GM18517 (cell line): ENCODE measurements at regions not wholly inside any gene's neighbourhood (a gene's known extent, or its start where the extent isn't known, plus 50 kb on each side); places are given as distances from the start of the nearest gene placed in this dataset.

Experiments used
- ATAC-seq: cut with Tn5 transposase; IDR thresholded peaks from one replicate; pipeline ENCODE4 v1.9.1; 2021; ENCODE audit warnings: mild to moderate bottlenecking, moderate library complexity; ENCODE audit not compliant: unreplicated experiment

DNA sequence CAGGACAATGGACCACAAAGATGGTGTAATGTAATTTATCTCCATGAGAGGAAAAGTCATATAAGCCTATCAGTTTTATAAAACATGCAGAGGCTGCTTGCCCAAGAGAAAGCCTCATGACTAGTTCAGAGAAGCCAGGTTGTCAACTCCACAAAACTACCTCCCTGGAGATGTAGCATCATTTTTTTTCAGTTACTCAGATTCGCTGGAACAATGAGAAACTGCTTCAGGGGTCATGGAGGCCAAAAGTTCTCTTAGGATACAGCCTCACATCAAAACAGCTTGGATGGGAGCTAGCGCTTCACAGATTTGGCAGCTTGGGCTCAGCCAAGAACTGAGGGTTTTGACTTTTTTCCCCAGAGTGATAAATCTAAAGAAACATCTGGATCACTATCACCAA is 263.5 kb downstream of the INSIG2 start:
- no peak for ATAC-seq

DNA sequence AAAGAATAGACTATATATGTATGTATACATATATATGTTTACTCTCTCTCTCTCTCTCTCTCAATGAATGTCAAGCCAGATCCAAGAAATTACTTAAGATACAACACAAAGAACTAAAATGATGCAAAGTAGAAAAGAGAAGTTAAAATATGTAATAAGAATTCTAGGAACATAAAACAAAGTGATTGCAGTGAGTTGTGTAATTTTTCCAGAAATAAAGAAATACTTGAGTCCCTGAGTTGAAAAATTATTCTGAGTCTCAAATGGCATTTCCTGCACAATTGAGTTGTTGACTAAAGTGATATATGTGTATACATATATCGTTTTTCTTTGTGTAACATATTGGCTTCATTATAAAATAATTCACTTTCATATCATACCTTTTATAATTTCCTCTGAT is 262.4 kb downstream of the INSIG2 start:
- no peak for ATAC-seq

DNA sequence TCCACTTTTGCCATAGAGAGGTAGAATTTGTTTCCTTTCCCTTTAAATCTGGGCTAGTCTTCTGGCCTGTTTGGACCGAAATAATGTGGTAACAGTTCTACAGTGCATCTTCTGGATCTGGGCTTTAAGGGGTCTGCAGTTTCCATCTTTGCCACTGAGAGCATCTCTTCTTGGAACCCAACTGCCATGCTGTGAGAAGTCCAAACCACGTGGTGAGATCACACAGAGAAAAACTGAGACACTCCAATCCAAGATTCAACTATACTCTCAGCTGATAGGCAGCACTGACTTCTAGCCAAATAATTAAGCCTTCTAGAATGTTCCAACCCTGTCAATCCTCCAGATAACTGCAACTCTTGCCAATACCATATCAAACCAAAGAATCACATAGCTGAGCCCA is 261.1 kb downstream of the INSIG2 start:
- ATAC-seq: no peak

DNA sequence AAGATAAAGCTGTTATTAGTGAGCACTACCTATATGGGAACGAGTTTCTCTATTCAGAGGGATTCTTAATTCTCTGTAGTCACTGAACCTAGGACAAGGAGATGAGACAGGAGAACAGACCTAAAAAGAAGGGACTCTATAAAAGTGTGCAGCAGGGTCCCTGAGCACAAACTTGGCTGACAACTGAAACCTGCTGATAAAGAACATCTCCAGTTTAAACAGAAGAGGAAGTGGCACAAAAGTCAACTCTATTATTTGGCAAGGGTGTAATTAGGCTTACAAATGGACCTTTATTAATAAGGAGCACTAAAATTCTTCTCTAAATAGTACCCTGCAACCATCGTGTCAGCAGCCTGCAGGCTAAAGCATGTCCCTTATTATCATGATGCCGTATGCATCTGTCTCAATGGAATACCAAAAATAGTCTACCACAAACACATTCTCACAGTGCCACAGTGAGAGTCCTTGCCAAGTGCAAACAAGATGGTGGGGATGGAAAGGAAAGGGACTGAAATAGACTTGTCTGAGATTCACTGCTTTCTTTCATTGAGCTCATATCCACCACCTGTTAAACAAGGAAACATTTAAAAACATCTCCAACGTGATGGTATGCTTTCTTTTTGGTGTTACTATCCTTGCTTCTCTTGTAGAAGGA is 260.2 kb downstream of the INSIG2 start:
- ATAC-seq: no peak

DNA sequence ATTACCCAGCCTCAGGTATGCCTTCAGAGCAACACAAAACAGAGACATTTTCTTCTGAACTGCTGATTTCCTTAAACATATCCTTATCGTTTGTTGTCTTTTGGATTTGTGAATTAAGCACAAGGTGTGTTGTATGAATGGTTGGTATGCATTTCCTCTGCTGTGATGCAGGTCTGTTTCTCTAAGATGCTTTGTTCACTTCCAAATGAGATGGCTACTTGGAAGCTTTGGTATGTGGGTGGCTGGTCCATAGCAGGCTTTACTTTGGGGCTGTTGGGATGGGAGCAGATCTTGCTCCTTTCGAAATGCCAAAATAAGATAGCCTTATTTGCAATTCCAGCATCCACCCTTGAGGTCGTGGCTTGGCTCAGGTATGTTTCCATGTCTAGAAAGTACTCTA is 257.2 kb downstream of the INSIG2 start:
- no peak for ATAC-seq

DNA sequence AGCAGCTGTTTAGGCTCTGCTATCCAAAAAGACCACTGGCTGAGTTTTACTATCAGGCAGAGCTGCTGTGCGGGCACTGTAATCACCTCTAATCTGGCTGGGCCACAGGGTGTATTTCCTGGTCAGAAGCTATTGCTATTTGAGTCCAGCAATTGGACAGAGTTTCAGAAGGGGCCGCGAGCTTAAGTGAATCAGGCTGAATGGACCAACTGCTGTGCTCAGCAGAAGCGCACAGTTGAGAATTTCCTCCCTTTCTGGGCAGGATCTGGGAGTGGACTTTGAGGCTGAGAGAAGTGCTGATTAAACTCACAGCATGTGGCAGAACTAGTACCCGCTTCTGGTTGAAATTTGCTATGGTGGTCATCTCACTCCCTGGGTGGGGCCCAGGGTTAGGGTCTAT is 251.8 kb downstream of the INSIG2 start:
- no peak for ATAC-seq

DNA sequence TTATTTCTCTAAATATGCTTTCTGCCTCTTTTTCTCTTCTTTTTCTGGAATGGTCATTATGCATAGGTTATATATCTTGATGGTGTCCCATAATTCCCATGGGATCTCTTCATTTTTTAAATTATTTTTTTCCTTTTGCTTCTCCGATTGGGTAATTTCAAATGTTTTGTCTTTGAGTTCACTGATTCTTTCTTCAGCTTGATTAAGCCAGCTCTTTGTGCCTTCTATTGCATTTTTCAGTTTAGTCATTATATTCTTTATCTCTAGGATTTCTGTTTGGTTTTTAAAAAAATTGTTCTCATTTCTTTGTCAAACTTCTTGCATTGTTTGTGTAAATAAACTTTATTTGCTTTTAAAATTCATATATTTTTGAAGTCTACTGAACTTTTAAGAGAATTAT is 251.1 kb downstream of the INSIG2 start:
- ATAC-seq: no peak

DNA sequence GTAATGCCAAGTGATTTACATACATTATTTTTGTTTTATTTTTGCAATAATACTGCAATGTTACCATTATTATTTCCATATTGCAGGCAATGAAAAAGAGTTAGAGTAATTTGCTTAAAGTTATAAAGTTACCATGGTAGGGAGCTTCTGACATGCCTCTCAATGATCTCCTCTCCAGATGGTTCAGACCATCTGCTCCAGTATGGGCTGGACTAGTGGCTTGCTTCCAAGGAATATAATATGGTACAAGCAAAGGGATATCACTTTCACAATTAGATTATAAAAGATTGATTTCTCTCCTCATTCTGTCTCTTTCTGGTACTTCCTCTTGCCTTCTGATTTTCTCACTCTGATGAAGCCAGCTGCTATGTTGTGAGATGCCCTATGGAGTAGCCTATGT is 245.4 kb downstream of the INSIG2 start:
- no peak for ATAC-seq

DNA sequence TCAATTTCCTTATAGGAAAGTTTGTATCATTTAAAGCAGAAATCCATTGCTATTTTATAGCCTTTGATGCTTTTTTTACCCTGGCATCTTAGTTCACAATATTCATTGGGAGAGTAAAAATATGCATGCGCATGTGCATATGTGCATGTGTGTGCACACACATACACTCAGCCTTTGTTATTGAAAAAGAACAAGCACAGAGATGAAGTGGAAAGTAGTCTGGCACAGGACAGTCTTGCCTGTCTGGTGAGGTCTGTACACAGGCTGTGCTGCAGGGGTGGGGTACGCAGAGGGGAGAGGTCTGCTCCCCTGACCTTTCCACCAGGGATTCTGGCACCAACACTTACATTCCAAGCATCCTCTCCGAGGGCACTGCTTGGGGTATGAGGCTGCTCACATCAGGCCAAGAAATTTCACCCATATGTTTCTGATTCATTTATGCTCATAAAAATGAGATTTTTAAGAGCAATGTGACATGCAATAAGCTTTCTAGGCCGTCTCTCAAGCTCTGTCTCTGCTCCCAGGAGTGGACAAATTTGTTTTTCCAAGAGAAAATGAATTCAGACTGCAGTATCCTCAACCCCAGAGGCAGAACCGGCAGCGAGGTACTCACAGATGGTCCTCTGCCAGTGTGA is 237.2 kb downstream of the INSIG2 start:
- ATAC-seq: no peak

DNA sequence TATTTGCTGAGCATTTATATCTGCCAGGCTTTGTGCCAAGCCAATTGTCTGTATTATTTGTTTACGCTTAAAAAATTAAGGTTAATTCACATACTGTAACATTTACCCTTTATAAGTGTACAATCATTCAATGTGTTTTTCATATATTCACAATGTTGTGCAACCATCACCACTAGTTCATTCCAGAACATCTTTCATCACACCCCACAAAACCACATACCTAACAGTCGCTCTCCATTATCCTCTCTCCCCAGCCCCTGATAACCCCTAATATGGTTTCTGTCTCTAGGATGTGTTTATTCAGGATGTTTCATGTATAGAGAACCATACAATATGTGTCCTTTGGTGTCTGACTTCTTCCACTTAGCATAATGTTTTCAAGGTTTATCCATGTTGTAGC is 234.1 kb downstream of the INSIG2 start:
- ATAC-seq: no peak

DNA sequence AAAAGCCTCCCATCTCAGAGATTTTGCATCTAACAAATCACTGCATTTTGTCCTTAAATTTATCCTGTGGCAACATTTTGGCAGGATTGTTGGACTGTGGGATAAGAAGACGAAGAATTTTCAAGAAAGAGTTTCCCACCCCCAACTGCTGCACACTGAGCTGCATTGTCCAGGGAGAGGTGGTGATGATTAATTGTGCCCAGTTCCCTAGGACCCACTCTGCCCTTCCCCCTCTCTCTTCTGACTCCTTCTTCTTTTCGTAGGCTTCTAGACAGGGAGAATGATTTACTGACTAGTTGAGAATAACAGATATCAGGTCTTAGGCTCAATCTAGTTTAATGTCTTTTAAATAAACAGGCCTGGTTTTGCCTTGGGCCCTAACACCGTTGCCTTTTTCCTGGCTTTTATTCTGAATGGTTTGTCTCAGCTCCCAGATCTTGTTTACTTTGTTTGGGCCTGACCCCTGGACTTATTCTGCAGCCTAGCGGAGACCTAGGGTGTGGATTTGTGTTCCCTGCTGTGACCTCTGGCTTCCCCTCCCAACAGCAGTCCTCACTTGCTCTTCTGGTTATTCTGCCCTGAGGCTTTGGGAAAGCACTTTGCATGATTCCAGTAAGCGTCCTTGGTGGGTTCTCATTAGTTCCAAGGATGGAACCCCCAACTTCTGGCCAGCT is 233.3 kb downstream of the INSIG2 start:
- ATAC-seq: no peak

DNA sequence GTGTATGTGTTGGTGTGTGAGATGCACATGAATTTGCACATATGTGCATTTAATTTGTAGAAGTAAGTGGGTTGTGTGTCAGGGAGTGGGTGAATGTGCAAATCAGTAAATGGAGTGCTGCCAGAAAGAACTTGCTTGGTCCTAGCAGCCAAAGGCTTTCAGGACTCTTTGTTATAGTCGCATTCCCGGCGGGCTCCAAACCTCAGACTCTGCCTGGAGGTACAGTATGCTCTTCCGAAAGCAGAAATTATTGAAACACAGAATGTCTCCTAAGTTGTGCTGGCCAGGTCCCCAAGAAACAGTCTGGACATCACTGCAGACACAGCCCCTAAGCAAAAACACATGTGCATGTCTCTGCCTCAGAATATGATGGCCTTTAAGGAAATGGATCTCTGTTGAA is 232.4 kb downstream of the INSIG2 start:
- no peak for ATAC-seq

DNA sequence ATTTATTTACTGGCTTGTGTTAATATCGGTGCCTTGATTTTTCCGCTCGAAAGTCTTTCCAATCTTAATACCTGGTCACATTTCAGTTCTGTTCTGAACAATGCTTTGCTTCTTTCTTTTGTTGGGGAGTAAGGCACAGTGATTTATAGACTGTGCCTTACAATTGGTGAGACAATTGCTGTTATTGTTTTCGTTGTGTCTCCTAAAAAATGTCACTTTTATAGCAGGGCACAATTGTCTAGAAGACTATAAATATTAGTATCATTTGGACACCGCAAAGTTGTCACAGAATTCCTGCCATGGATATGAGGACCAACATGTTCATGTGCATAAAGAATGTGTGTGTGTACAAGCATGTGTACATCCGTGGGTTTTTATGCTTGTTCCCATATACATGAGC is 231.9 kb downstream of the INSIG2 start:
- ATAC-seq: no peak

DNA sequence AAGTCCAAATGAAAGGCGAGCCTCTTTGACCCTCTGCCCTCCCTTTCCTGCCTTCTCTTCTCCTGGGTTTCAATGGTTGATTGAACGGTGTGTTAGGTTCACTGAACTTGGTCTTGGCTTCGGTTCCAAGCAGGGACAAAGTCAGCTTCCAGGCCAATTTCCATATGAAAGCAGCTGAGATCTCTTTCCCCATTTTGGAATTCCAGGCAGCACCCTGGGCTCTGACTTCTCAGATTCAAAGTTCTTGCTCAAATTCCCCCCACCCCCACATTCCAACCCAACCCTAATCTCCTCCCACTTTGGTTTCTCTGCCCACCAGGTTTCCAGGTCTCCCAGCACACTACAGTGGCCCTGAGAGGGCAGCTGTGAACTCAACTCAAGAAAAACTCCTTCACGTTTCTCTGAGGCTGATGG is 231.0 kb downstream of the INSIG2 start:
- no peak for ATAC-seq

DNA sequence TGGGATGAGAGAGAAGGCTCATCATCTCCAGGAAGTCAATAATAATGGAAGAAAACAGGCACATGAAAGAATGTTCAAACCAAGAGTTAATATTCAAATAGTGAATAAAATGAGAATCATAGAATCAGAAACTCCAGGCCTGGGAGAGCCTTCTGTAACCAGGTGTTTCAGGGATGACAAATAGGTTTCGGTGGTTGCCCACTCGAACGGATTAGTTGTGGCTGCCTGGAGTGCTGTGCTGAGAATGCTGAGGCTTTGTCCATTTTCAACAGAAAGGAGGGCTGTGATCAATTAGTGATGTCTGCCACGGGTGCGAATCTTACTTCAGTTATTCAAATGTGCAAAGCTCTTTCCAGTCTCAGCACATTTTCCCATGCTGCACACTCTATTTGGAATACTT is 227.3 kb downstream of the INSIG2 start:
- ATAC-seq: no peak

DNA sequence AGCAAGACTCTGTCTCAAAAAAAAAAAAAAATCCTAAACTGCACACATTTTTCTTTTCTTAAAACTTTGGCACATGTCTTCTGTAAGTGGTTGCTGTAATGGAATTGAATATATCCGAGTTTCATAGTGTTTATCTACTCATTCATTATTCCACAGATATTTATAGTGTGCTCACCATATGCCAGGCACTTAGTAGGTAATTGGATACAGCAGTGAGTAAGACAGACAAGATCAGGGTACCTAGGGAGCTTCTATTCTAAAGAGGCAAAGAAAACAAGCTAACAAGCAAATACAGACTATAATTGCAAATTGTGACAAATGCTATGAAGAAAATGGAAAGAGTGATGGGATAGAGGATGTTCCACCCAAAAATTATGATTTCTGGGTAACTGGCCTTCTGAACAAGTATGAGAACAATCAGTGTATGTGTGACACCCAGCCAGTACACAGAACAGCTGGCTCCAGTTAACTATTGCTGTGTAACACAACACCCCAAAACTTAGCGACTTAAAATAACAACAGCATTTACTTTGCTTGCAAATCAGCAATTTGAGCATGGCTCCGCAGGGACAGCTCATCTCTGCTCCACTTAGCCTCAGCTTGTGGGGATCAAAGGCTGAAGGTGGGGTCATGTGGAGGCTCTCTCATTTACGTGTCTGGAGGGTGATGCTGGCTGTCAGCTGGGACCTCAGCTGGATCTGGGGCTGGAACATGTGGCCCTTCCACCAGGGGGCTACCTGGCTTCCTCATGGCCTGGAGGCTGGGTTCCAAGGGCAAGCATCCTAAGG is 224.9 kb downstream of the INSIG2 start:
- no peak for ATAC-seq

DNA sequence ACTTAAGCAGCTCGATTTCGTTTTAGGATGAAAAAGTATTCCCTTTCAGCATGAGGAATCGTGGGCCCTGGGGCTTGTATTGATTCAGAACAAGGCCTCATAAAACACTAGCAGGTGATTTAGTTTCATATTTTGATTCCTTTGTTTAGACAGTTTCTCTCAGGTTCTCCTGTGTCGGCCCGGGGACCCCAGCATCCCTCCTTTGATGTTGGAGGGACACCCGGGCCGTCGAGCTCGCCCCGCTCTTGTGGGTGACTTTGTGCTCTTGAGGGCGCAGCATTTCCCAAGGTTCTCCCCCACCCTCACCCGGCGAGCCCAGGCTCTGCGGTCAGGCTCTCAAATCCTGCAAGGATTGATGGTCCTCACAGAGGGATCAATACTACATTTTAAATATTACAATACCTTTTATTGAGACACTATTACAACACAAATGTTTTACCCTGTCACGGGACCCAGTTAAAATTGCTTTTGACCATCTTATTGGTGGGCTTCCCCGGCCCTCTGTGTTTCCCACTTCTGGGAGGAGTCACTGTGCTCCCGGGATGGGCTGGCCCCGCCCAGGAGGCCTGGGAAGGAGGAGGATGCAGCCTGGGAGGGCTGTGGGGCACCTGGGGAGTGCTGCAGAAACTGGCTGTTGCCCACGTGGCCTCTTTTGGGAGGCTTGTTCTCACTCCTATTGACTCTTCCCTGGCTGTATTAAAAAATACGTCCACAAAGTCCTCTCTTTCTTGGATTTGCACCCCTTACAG is 222.6 kb downstream of the INSIG2 start:
- ATAC-seq: peak; percentile 2

DNA sequence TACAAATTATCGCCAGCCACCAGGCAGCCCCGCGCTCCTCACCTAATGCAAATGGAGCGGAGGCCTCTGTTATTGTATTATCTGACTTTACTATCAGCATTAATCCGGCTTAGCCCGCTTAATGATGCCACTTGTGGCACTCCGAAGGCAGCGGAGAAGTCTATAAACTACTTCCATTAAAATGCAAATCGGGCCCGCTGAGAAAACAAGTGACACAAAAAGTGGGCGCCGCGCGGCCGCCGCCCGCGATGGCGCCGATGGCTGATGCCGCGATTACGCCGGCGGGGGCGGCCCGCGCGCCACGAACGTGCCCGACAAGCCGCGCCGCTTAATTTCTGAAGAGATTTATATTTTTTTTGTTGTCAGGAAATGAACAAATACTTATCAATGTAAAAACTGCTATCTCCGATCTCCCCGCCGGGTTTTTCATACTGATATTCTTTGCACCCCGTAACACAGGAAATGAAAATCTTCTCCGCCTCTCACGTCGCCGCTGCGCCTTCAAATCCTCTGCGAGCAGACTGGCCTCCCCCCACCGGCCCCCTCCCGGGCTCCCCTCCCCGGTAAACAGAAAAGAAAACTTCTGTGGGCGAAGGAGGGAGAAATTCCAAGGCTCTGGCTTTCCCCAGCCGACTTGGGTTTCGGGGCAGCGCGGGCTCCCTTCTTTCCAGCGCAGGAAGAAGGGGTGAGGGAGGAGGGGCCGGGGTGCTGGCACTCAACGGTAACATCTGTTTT is 221.8 kb downstream of the INSIG2 start:
- ATAC-seq: peak; percentile 65

DNA sequence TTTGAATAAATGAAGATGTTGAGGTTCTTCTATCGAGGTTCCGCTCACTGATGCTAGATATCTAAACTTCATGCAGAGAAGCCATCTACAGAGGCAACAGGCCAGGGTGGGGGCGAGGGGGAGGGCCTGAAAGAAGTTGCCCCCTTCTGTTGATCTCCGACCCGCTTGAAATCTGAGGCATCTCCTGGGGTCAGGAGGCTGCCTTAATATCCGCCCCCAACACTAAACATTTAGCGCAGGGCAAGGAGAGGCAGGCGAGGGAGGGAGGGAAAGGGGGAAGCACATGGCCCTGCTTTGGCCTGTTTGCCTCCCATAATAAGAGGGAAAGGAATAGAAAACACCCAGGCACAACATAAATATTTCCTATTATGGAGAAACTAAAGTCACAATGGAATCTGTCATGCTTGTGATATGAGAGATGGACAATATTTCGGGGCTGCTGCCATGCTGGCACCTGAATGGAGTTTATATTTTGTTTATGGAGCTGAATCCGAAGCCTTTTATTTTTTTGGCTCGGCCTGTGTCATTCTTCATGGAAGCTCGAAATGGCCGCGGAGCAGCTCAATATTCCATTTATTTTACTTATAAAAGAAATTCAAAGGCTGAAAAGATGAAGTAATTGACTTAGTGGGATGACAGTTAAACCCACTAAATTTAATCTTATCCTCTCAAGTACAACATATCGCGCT is 221.1 kb downstream of the INSIG2 start:
- no peak for ATAC-seq

DNA sequence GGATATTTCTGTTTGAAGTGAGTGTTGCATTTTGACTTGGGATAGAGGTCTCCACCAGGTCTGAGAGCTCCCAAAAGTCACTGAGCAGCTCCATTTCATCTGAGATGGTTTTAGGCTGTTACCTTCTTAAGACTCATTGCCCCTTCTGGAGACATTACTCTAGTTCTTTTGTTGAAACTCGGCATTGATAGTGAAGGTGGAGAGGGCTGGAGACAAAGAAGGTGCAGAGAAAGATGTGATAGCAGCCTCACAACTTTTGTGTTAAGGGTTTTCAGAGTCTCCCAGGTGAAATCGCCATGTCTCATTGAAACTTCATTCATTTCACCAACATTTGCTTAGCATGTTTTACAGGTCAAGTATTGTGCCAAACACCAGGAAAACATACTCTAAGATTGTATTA is 219.6 kb downstream of the INSIG2 start:
- no peak for ATAC-seq
